ENCODE measurements at regions not wholly inside any gene's neighbourhood (a gene's known extent, or its start where the extent isn't known, plus 50 kb on each side); places are given as distances from the start of the nearest gene placed in this dataset.

GRCh38 chr3:1591327-1592028, 498.7 kb downstream of the CNTN6 start:
- intact Hi-C loops (cut with micrococcal nuclease; ENCODE audit: unreplicated experiment): no loop called here
- Histone ChIP-seq H3K27ac (ENCODE audit: low read depth, low read length, poor library complexity, severe bottlenecking) (no peak overlapping the region), H3K27me3 (replicated peaks; ENCODE audit: insufficient read depth, low read depth, low read length, poor library complexity) (no peaks in the 10 kb centered on the region), H3K4me3 (ENCODE audit: low read depth, low read length, poor library complexity, severe bottlenecking) (no peak overlapping the region), H3K9me3 (ENCODE audit: low read depth, low read length, poor library complexity, severe bottlenecking) (peaks cover 17% of the 10 kb centered on the region), H3K4me1 (ENCODE audit: insufficient read depth, low read length, poor library complexity, severe bottlenecking) (no peaks in the 10 kb centered on the region), H3K36me3 (ENCODE audit: insufficient read depth, low read length, poor library complexity, severe bottlenecking) (no peaks in the 10 kb centered on the region)
- no peak for TF ChIP-seq CTCF (conservative IDR thresholded peaks at IDR 0.05; ENCODE audit: low read depth, low read length)
- no peak for TF ChIP-seq EZH2 (IDR thresholded peaks at IDR 0.05; ENCODE audit: borderline replicate concordance, low read depth, low read length, poor library complexity, severe bottlenecking)
- CTCF ChIA-PET: no interaction called here
- no TSS peak for BruUV-seq (replicated peaks)
- no peak for DNase-seq (ENCODE audit: low spot score)
- POLR2A ChIA-PET (ENCODE audit: low non-redundant PET): no interaction called here

GRCh38 chr3:1594940-1595339, 502.1 kb downstream of the CNTN6 start:
- TF ChIP-seq CTCF (conservative IDR thresholded peaks at IDR 0.05; ENCODE audit: low read depth, low read length): no peak
- no peak for TF ChIP-seq EZH2 (IDR thresholded peaks at IDR 0.05; ENCODE audit: borderline replicate concordance, low read depth, low read length, poor library complexity, severe bottlenecking)
- Histone ChIP-seq H3K36me3 (ENCODE audit: insufficient read depth, low read length, poor library complexity, severe bottlenecking) (no peaks in the 10 kb centered on the region), H3K9me3 (ENCODE audit: low read depth, low read length, poor library complexity, severe bottlenecking) (peaks cover 4% of the 10 kb centered on the region), H3K27ac (ENCODE audit: low read depth, low read length, poor library complexity, severe bottlenecking) (no peak overlapping the region), H3K4me3 (ENCODE audit: low read depth, low read length, poor library complexity, severe bottlenecking) (no peak overlapping the region), H3K27me3 (replicated peaks; ENCODE audit: insufficient read depth, low read depth, low read length, poor library complexity) (no peaks in the 10 kb centered on the region), H3K4me1 (ENCODE audit: insufficient read depth, low read length, poor library complexity, severe bottlenecking) (no peaks in the 10 kb centered on the region)
- intact Hi-C loops (cut with micrococcal nuclease; ENCODE audit: unreplicated experiment): no loop called here
- BruUV-seq (replicated peaks): no TSS peak
- DNase-seq (ENCODE audit: low spot score): no peak
- POLR2A ChIA-PET (ENCODE audit: low non-redundant PET): no interaction called here
- CTCF ChIA-PET: no interaction called here

- intact Hi-C loops (cut with micrococcal nuclease; ENCODE audit: unreplicated experiment): no loop called here
- DNase-seq (ENCODE audit: low spot score): no peak
- Histone ChIP-seq H3K27me3 (replicated peaks; ENCODE audit: insufficient read depth, low read depth, low read length, poor library complexity) (no peaks in the 10 kb centered on the region), H3K27ac (ENCODE audit: low read depth, low read length, poor library complexity, severe bottlenecking) (no peak overlapping the region), H3K4me3 (ENCODE audit: low read depth, low read length, poor library complexity, severe bottlenecking) (no peak overlapping the region), H3K4me1 (ENCODE audit: insufficient read depth, low read length, poor library complexity, severe bottlenecking) (no peaks in the 10 kb centered on the region), H3K36me3 (ENCODE audit: insufficient read depth, low read length, poor library complexity, severe bottlenecking) (no peaks in the 10 kb centered on the region), H3K9me3 (ENCODE audit: low read depth, low read length, poor library complexity, severe bottlenecking) (peaks cover 9% of the 10 kb centered on the region)
- POLR2A ChIA-PET (ENCODE audit: low non-redundant PET): no interaction called here
- no TSS peak for BruUV-seq (replicated peaks)
- TF ChIP-seq EZH2 (IDR thresholded peaks at IDR 0.05; ENCODE audit: borderline replicate concordance, low read depth, low read length, poor library complexity, severe bottlenecking): no peak
- TF ChIP-seq CTCF (conservative IDR thresholded peaks at IDR 0.05; ENCODE audit: low read depth, low read length): no peak
- CTCF ChIA-PET: no interaction called here
Measured at GRCh38 chr3:1600206-1600605, 498.5 kb upstream of the CNTN4 start.

Data from A673 (cell line).